Ascending aorta (tissue), 2 donors: ENCODE measurements at regions not wholly inside any gene's neighbourhood (a gene's known extent, or its start where the extent isn't known, plus 50 kb on each side); places are given as distances from the start of the nearest gene placed in this dataset.

ENCODE experiments used
- DNase-seq, 2 donors: peaks; one replicate each; pipeline ENCODE4 v3.0.0-alpha.2; 2019; ENCODE audit warnings: low spot score in 2 of 2
- H3K27ac ChIP-seq, 2 donors: fragments of 200-600 bp; sonication (generic); one replicate each; pipeline ENCODE4 v1.5.1; 2016 to 2017; ENCODE audit warnings: mild to moderate bottlenecking in 1 of 2
- H3K27me3 ChIP-seq: fragments of 200-600 bp; sonication (generic); one replicate; pipeline ENCODE4 v1.5.1; 2017
- H3K36me3 ChIP-seq, 2 donors: fragments of 200-600 bp; sonication (generic); one replicate each; pipeline ENCODE4 v1.5.1; 2016
- H3K4me1 ChIP-seq, 2 donors: fragments of 200-600 bp; sonication (generic); one replicate each; pipeline ENCODE4 v1.5.1; 2016 to 2017; ENCODE audit warnings: mild to moderate bottlenecking in 1 of 2
- H3K4me3 ChIP-seq, 2 donors: fragments of 200-600 bp; sonication (generic); one replicate each; pipeline ENCODE4 v1.5.1; 2016 to 2017; ENCODE audit warnings: mild to moderate bottlenecking in 1 of 2
- H3K9me3 ChIP-seq, 2 donors: fragments of 200-600 bp; sonication (generic); one replicate each; pipeline ENCODE4 v1.5.1; 2016
- intact Hi-C: fragments of 100-400 bp; cut with DNase I; formaldehyde crosslinking; loops from one replicate; pipeline ENCODE4 v1.15.1; 2023
- TF ChIP-seq, protein P1 (sequence below), 3 experiments: fragments of 200-600 bp in 2 of 3; fragments of 450-650 bp in 1 of 3; sonication (generic) in 2 of 3; IDR thresholded peaks; one replicate each; pipeline ENCODE4 v1.5.1; 2016 to 2019; ENCODE audit warnings: antibody characterized with exemption in 3 of 3, mild to moderate bottlenecking in 1 of 3, moderate library complexity in 1 of 3

DNA sequence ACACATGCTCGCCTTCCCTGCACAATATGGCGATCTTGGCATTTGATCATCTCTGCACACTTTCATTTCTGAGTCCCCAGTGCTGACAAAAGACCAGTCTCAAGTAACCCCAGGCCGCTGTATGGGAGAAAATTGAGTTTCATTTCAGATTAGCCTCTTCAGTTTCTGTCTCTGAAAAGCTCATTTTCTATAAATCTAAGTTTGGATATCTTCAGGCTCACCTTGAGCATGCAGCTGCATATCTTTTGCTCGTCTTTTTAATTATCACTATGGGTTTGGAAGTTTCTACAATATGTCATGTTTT lies 169.1 kb upstream of the MAST4 start:
- Histone ChIP-seq H3K4me3 (no peak overlapping the region), H3K36me3 (no peaks in the 10 kb centered on the region), H3K27ac (no peak overlapping the region), H3K4me1 (no peaks in the 10 kb centered on the region), H3K9me3 (peaks cover 0 to 6% of the 10 kb centered on the region in 2 donors), H3K27me3 (no peaks in the 10 kb centered on the region)
- TF ChIP-seq, protein P1, sequence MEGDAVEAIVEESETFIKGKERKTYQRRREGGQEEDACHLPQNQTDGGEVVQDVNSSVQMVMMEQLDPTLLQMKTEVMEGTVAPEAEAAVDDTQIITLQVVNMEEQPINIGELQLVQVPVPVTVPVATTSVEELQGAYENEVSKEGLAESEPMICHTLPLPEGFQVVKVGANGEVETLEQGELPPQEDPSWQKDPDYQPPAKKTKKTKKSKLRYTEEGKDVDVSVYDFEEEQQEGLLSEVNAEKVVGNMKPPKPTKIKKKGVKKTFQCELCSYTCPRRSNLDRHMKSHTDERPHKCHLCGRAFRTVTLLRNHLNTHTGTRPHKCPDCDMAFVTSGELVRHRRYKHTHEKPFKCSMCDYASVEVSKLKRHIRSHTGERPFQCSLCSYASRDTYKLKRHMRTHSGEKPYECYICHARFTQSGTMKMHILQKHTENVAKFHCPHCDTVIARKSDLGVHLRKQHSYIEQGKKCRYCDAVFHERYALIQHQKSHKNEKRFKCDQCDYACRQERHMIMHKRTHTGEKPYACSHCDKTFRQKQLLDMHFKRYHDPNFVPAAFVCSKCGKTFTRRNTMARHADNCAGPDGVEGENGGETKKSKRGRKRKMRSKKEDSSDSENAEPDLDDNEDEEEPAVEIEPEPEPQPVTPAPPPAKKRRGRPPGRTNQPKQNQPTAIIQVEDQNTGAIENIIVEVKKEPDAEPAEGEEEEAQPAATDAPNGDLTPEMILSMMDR (IDR thresholded peaks at IDR 0.05), result no peak
- no peak for DNase-seq
- intact Hi-C loops, result no loop called here

DNA sequence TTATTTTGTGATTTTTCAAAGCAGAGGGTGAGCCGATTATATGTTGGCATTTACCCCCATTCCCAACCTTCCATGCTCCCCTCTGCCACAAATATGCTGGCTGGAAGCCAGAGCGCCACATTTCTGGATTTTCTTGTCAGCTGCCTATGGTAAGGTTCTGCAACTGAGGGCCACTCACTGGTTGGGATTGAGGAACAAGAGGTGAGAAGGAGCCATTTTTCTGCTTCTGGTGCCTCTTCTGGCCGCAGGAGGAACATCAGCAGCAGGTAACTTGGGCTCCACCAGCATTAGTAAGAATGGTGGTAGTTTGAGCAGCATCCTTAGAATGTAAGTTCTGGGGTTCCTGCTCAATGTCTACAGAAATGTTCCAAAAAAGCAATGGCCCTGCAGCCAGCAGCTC lies 159.5 kb upstream of the MAST4 start:
- no peak overlapping the region for H3K4me3 ChIP-seq
- DNase-seq, result no peak
- intact Hi-C loops, result no loop called here

DNA sequence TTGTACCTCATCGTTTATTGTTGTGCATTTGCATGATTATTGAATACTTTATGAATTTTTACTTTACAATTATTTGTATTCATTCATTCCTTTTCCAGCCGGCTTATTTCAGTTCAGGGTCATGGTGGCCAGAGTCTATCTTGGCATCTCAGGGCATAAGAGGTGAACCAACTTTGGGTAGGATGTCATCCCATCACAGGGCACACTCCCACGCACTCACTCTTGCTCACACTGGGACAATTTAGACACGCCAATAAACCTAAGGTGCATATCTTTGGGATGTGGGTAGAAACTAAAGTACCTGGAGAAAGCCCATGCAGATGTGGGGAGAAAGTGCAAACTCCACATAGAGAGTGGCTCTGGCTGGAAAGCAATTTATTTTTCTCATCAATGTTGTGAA lies 158.1 kb upstream of the MAST4 start:
- intact Hi-C loops, result no loop called here
- Histone ChIP-seq H3K9me3 (no peaks in the 10 kb centered on the region), H3K4me3 (no peak overlapping the region), H3K4me1 (no peaks in the 10 kb centered on the region), H3K36me3 (no peaks in the 10 kb centered on the region), H3K27me3 (no peaks in the 10 kb centered on the region), H3K27ac (no peak overlapping the region)
- TF ChIP-seq, protein P1 (IDR thresholded peaks at IDR 0.05), result no peak
- DNase-seq, result no peak

More for the DNA sequence above, 159.5 kb upstream of the MAST4 start:
- no peaks in the 10 kb centered on the region for H3K27me3 ChIP-seq
- TF ChIP-seq, protein P1 (IDR thresholded peaks at IDR 0.05), result no peak
- H3K4me1 ChIP-seq, result no peaks in the 10 kb centered on the region
- H3K36me3 ChIP-seq, result no peaks in the 10 kb centered on the region
- H3K9me3 ChIP-seq, result no peaks in the 10 kb centered on the region
- H3K27ac ChIP-seq, result no peak overlapping the region

DNA sequence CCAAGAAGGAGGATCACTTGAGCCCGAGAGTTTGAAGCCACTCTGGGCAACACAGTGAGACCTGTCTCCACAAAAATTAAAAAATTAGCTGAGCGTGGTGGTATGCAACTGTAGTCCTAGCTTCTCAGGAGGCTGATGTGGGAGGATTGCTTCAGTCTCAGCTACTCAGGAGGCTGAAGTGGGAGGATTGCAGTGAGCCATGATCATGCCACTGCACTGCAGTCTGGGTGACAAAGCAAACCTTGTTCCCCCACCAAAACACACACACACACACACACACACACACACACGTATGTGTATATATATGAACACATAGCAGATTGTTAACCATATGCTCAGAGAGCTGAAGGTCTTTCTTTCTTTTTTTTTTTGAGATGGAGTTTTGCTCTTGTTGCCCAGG lies 157.5 kb upstream of the MAST4 start:
- TF ChIP-seq, protein P1 (IDR thresholded peaks at IDR 0.05), result no peak
- Histone ChIP-seq H3K9me3 (no peaks in the 10 kb centered on the region), H3K27ac (no peak overlapping the region), H3K27me3 (no peaks in the 10 kb centered on the region), H3K4me1 (no peaks in the 10 kb centered on the region), H3K4me3 (no peak overlapping the region), H3K36me3 (no peaks in the 10 kb centered on the region)
- intact Hi-C loops, result no loop called here
- no peak for DNase-seq

DNA sequence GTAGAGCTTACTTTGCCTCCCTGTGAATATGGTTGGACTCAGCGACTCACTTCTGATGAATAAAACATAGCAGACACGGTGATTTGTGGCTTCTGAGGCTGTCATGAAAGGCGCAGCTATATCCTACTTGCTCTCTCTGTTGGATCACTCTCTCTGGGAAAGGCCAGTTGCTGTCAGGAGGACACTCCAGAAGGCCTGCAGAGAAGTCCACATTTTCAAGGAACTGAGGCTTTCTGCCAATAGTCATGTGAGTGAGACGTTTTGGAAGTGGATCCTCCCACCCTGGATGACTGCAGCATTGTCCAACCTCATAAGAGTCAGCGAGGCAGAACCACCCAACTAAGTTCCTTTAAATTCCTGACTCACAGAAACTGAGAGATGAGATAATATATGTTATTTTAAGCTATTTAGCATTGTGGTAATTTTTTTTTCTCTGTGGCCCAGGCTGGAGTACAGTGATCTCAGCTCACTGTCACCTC lies 156.0 kb upstream of the MAST4 start:
- Histone ChIP-seq H3K27me3 (no peaks in the 10 kb centered on the region), H3K4me3 (no peak overlapping the region), H3K4me1 (no peaks in the 10 kb centered on the region), H3K9me3 (no peaks in the 10 kb centered on the region), H3K36me3 (no peaks in the 10 kb centered on the region), H3K27ac (no peak overlapping the region)
- intact Hi-C loops, result no loop called here
- TF ChIP-seq, protein P1 (IDR thresholded peaks at IDR 0.05), result no peak
- DNase-seq, result no peak

DNA sequence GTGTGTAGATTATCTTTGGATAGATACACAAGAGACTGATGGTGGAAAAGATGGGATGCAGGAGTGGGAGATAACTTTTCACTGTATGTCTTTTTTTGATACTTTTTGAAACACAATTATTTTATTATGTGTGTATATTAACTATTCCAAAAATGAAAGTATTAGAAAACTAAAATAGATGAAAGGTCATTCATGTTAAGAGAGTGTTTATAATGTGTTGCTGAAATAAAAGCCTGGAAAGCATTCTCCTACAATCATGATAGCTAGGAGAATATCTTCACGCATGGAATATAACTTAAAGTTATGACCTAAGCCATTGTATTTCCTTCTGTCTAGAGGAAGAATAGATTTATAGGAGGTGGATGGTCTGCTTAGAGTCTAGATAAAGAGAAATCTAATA lies 154.8 kb upstream of the MAST4 start:
- no peaks in the 10 kb centered on the region for H3K36me3 ChIP-seq
- no peak overlapping the region for H3K27ac ChIP-seq
- TF ChIP-seq, protein P1 (IDR thresholded peaks at IDR 0.05), result no peak
- no peaks in the 10 kb centered on the region for H3K27me3 ChIP-seq
- no peak for DNase-seq
- no peaks in the 10 kb centered on the region for H3K9me3 ChIP-seq
- no peak overlapping the region for H3K4me3 ChIP-seq
- no peaks in the 10 kb centered on the region for H3K4me1 ChIP-seq
- intact Hi-C loops, result no loop called here
